Testis (tissue), 2 donors: ENCODE measurements at regions not wholly inside any gene's neighbourhood (a gene's known extent, or its start where the extent isn't known, plus 50 kb on each side); places are given as distances from the start of the nearest gene placed in this dataset.

Experiments
- POLR2A ChIP-seq: fragments of 450-650 bp; IDR thresholded peaks from one replicate; pipeline ENCODE4 v1.6.1; 2017; ENCODE audit warnings: antibody characterized with exemption, mild to moderate bottlenecking, moderate library complexity
- TF ChIP-seq, protein P1 (sequence below), 3 experiments: fragments of 450-650 bp in 2 of 3; fragments of 200-600 bp in 1 of 3; sonication (generic) in 1 of 3; IDR thresholded peaks; one replicate each; pipeline ENCODE4 v1.5.1; 2016 to 2019; ENCODE audit warnings: antibody characterized with exemption in 3 of 3, mild to moderate bottlenecking in 2 of 3, moderate library complexity in 1 of 3

DNA sequence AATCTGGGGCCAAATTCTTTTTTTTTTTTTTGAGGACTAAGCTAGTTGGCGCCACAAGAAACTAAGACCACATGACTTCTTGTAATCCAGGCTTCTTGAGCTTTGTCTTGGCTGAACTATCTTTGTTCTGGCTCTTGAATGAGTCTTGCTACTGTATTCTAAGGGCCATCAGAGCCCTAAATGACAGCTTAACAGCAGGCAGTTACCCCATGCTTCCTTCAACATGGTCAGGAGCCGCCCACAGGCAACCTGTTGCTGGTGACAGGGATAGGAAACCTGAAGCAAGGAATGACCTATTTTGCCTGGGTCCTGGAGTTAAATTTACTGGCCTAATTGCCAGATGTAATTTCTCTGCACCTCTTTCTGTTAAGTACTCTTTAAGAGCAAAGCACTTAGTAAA, 188.2 kb upstream of the PLXNA2 start:
- TF ChIP-seq, protein P1, sequence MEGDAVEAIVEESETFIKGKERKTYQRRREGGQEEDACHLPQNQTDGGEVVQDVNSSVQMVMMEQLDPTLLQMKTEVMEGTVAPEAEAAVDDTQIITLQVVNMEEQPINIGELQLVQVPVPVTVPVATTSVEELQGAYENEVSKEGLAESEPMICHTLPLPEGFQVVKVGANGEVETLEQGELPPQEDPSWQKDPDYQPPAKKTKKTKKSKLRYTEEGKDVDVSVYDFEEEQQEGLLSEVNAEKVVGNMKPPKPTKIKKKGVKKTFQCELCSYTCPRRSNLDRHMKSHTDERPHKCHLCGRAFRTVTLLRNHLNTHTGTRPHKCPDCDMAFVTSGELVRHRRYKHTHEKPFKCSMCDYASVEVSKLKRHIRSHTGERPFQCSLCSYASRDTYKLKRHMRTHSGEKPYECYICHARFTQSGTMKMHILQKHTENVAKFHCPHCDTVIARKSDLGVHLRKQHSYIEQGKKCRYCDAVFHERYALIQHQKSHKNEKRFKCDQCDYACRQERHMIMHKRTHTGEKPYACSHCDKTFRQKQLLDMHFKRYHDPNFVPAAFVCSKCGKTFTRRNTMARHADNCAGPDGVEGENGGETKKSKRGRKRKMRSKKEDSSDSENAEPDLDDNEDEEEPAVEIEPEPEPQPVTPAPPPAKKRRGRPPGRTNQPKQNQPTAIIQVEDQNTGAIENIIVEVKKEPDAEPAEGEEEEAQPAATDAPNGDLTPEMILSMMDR (IDR thresholded peaks at IDR 0.05), result no peak
- TF ChIP-seq POLR2A, result no peak
